Cardiac septum (tissue), 1 donor: ENCODE measurements at regions not wholly inside any gene's neighbourhood (a gene's known extent, or its start where the extent isn't known, plus 50 kb on each side); places are given as distances from the start of the nearest gene placed in this dataset.
"Not testable (repeated sequence)": the region's sequence is repeated elsewhere in the genome, so short reads cannot be mapped to it uniquely, and the experiment has no call there.

Source experiments
- DNase-seq: peaks from one replicate; pipeline ENCODE4 v3.0.0-alpha.2; 2020; ENCODE audit warnings: low spot score
- intact Hi-C: fragments of 100-400 bp; cut with DNase I; formaldehyde crosslinking; loops from one replicate; pipeline ENCODE4 v1.14.0; 2022
- donor health status: DM: no; HTN: no; CAD: no.

- DNase-seq, intact Hi-C loops: not testable (repeated sequence)
Observed at GRCh38 chr16:21366998-21367397, 88.9 kb upstream of the CRYM start.

GRCh38 chr16:21365541-21365940 is 87.5 kb upstream of the CRYM start:
- DNase-seq, intact Hi-C loops: not testable (repeated sequence)

DNA sequence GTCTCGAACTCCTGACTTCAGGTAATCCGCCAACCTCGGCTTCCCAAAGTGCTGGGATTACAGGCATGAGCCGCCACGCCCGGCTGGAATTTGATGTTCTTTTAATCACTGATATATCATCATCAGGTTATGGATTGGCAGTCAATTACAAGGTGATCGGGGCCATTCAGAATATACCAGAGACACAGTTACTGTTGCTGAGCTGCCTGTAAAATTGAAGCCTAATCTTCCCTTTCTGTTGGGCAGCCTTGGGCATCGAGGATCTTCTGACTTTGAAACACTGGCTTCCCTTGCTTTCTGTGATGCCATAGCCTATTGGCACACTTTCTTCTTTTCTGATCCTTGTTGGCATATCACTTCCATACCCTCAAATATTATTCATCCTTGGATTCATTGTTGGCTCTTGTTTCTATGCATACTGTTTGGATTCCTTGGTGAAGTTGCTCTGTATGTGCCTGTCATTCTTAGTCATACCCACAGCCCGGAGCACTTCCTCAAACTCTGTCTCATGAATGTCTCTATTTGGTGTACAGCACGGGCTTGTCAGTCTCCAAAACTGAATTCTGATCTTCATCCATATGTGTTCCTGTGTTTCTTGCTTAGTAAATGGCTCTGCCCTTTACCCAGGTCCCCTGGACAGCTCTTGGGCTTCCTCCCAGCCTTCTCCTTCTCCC is 85.6 kb upstream of the CRYM start:
- intact Hi-C loops, DNase-seq: not testable (repeated sequence)

DNA sequence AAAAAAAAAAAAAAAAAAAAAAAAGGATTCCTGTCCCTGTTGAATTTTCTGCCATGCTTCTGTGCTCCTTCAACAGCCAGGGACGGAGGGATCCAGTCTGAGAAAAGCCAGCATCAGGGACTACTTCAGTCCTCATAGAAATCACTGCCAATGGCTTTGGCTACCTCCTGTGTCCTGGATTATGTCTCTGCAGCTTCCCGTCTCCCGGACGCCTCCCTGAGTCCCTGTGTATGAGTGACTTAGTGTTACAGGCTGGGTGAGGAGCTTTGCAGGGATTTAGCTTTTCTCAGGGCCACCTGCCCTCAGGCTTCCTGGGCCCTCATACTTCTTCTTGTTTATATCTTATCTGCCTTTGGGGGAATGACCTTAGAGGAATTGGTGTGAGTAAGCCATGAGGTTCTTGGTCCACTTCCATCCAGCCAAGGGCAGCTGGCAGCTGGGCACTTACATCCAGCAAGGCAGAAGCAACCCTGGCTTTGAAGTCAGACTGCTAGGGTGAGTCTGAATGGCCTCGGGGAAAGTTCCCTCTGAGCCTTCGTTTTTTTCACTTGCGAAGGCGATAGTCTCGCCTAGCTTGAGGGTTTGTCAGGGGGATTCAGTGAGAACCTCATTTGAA is 83.6 kb upstream of the CRYM start:
- DNase-seq: not testable (repeated sequence)

GRCh38 chr16:21361045-21361444 is 83.0 kb upstream of the CRYM start:
- intact Hi-C loops, DNase-seq: not testable (repeated sequence)

More for the DNA sequence above, 83.6 kb upstream of the CRYM start:
- intact Hi-C loops: not testable (repeated sequence)

GRCh38 chr16:21359513-21359912 is 81.4 kb upstream of the CRYM start:
- intact Hi-C loops, DNase-seq: not testable (repeated sequence)

GRCh38 chr16:21358261-21358795 is 80.2 kb upstream of the CRYM start:
- intact Hi-C loops, DNase-seq: not testable (repeated sequence)

GRCh38 chr16:21356308-21356707 is 78.2 kb upstream of the CRYM start:
- DNase-seq, intact Hi-C loops: not testable (repeated sequence)

GRCh38 chr16:21351433-21351832 is 73.3 kb upstream of the CRYM start:
- intact Hi-C loops, DNase-seq: not testable (repeated sequence)

DNA sequence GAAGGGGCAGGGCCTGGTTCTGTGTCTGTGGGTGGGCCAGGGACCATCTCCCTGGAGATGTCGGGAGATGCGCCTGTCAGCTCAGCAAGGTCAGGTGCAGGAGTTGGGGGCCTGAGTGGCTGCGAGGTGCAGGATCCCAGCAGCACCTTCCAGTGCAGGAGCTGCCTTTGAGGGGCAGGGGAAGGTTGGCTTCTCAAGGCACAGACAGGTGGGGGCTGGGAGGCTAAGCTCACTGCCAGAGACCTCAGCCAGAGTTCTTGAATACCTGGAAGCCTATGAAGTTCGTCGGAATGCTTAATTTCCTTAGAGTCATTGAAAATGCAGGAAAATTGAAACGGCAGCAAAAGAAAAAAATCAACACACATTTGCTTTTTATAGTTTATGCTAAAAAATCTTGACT is 72.8 kb upstream of the CRYM start:
- intact Hi-C loops, DNase-seq: not testable (repeated sequence)

DNA sequence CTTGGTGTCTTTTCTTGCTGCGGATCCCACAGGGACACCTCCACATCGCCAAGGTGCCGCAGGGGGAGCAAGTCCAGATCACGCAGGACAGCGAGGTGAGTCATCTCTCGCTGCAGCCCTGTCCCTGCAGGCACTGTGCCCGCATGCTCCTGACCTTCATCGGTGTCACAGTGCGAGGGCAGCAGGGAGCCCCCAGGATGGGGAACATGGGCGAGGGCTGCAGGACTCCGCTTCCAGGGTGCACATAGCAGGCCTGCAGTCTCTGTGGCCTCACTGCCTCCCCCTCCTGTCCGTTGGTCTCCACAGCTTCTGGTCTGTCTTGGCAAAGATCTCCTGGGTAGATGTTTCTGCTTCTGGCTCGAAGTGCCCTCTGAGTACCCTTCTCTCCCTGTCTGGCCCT is 71.2 kb upstream of the CRYM start:
- DNase-seq, intact Hi-C loops: not testable (repeated sequence)

- intact Hi-C loops, DNase-seq: not testable (repeated sequence)
Observed at GRCh38 chr16:21348815-21349214, 70.7 kb upstream of the CRYM start.

- intact Hi-C loops, DNase-seq: not testable (repeated sequence)
Observed at GRCh38 chr16:21347538-21347937, 69.4 kb upstream of the CRYM start.

DNA sequence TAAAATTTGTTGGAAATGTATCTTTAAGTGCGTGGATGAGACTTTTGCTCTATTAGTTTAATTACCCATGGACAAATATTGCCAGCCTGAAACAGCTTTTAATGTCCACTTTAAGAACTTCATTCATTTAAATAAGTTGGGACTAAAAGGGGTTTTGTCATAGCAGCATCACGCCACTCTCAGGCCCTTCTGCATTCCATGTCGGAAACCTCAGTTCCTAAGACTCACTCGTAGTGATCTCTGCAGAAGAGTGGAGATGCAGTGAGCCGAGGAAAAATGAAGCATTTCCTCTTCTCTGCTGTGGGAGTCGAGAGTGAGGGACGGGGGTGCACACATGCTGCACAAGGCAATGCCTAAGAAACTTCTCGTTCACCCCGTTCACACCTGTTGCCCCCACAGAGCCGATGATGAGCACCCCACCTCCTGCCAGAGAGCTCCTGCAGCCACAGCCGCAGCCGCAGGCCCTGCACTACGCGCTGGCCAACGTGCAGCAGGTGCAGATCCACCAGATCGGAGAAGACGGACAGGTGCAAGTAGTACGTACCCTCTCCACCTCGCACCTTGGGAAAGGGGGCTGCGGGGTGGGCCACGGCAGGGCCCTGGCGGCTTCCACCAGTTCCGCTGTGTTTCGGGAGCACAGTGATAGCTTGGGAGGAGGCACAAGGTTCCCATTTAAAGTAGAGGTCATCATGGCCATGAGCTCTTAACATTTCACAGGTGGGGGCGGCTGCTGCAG is 68.8 kb upstream of the CRYM start:
- DNase-seq, intact Hi-C loops: not testable (repeated sequence)

GRCh38 chr16:21344361-21344912 is 66.3 kb upstream of the CRYM start:
- intact Hi-C loops, DNase-seq: not testable (repeated sequence)

GRCh38 chr16:21341101-21341500 is 63.0 kb upstream of the CRYM start:
- intact Hi-C loops: no loop called here

GRCh38 chr16:21339941-21340340 is 61.9 kb upstream of the CRYM start:
- intact Hi-C loops: no loop called here
- no peak for DNase-seq

More at GRCh38 chr16:21341101-21341500, 63.0 kb upstream of the CRYM start:
- no peak for DNase-seq

DNA sequence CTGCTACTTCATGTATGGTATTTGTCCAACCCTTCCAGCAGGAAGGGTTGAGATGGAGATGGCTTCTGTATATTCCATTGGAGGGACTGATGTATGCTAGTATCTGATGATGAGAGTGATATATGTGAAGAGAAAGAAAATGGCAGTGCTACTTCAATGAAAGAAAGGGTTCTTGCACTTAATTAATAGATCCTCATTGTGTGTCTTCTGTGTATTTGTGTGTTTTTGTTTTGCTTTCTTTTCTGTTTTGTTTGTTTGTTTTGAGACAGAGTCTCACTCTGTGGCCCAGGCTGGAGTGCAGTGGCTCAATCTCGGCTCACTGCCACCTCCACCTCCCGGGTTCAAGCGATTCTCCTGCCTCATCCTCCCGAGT is 61.2 kb upstream of the CRYM start:
- no peak for DNase-seq
- intact Hi-C loops: no loop called here

DNA sequence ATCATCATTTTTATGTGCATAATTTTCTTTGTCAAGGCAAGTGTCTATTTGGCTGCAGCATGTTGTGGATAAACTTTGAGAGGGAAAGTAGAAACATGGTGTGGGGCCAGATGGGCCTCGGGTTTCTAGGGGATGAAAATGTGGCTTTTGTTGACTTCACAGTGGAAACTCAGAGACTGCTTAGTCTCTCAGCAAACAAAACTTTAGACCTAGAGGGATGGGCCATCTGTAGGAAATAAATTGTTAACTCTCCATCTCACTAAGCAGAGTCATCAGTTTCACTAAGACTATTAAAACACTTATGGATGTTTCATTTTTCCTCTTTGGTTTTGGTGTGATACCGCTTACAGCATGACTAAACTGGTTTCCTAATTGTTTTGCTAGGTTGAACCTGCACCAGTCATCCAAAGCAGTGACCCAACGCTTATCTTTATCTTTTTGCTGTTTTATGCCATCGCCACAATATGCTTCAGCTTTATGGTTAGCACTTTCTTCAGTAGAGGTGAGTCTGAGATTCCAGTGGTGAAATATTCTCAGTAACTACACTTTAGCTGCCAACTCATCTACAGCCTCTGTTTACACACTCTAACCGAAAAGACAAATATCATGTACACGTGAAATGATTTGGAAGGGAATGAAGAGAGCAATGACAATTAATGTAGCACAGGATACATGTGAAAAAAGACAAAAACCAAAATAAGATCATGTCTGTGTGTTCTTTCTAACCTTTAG is 60.6 kb upstream of the CRYM start:
- intact Hi-C loops: no loop called here
- no peak for DNase-seq
